Ovary (tissue), 3 donors: ENCODE measurements at regions not wholly inside any gene's neighbourhood (a gene's known extent, or its start where the extent isn't known, plus 50 kb on each side); places are given as distances from the start of the nearest gene placed in this dataset.

Experiments
- CTCF ChIP-seq, 3 donors: fragments of 450-650 bp in 2 of 3; fragments of 200-600 bp in 1 of 3; IDR thresholded peaks; one replicate each; pipeline versions ENCODE4 v1.5.1 to v1.8.0; 2016 to 2022; ENCODE audit warnings: antibody characterized with exemption in 3 of 3, mild to moderate bottlenecking in 1 of 3
- POLR2A ChIP-seq: fragments of 450-650 bp; IDR thresholded peaks from one replicate; pipeline ENCODE4 v1.6.1; 2017; ENCODE audit warnings: antibody characterized with exemption, mild to moderate bottlenecking, moderate library complexity
- donor health status: DM: no; HTN: no; CAD: no.

GRCh38 chr5:165296401-165297130 lies 1791.1 kb downstream of the MAT2B start:
- no peak for TF ChIP-seq CTCF (IDR thresholded peaks at IDR 0.05)
- no peak for TF ChIP-seq POLR2A
